ENCODE measurements at regions not wholly inside any gene's neighbourhood (a gene's known extent, or its start where the extent isn't known, plus 50 kb on each side); places are given as distances from the start of the nearest gene placed in this dataset.
"Not testable (repeated sequence)": the region's sequence is repeated elsewhere in the genome, so short reads cannot be mapped to it uniquely, and the experiment has no call there.

- CTCF ChIA-PET: no interaction called here
- no peaks in the 10 kb centered on the region for H3K9me3 ChIP-seq
- no peaks in the 10 kb centered on the region for H3F3A ChIP-seq (replicated peaks; ENCODE audit: insufficient read depth)
- 7% methylated on average over 3 of the region's 3 CpGs for WGBS (ENCODE audit: low lambda C conversion rate)
- no peak overlapping the region for H3K9ac ChIP-seq
- POLR2A ChIA-PET: no interaction called here
- no peak overlapping the region for H3K4me3 ChIP-seq (ENCODE audit: low read depth in 2 of 2, low read length in 1 of 2)
- H2AFZ ChIP-seq (ENCODE audit: low read depth): no peak overlapping the region
- H3K4me1 ChIP-seq (ENCODE audit: control insufficient read depth in 1 of 2, insufficient read depth in 2 of 2, low read depth in 1 of 2, low read length in 1 of 2): no peaks in the 10 kb centered on the region
- DNase-seq: no peak
- H3K27me3 ChIP-seq (ENCODE audit: insufficient read depth): no peaks in the 10 kb centered on the region
- H3K4me2 ChIP-seq: no peak overlapping the region
- no peaks in the 10 kb centered on the region for H3K36me3 ChIP-seq (replicated peaks in 1 of 2; ENCODE audit: control insufficient read depth in 1 of 2, insufficient read depth in 2 of 2, low read length in 1 of 2)
- H3K9me2 ChIP-seq: no peaks in the 10 kb centered on the region
- no peak overlapping the region for H3K27ac ChIP-seq (ENCODE audit: low read depth in 2 of 2, low read length in 1 of 2)
- H4K20me1 ChIP-seq (ENCODE audit: insufficient read depth): no peaks in the 10 kb centered on the region
- no peaks in the 10 kb centered on the region for H3K79me2 ChIP-seq (ENCODE audit: insufficient read depth)
- TF ChIP-seq GABPA (IDR thresholded peaks at IDR 0.05; ENCODE audit: low read depth): no peak
- no peak for TF ChIP-seq MXI1 (IDR thresholded peaks at IDR 0.05; ENCODE audit: low read depth, low read length)
- TF ChIP-seq YY1 (IDR thresholded peaks at IDR 0.05; ENCODE audit: low read depth): no peak
- TF ChIP-seq GATA2 (CRISPR knock-in tag; IDR thresholded peaks at IDR 0.05): no peak
- no peak for TF ChIP-seq FOSL2 (IDR thresholded peaks at IDR 0.05; ENCODE audit: borderline replicate concordance, low read depth)
- TF ChIP-seq, protein P1, sequence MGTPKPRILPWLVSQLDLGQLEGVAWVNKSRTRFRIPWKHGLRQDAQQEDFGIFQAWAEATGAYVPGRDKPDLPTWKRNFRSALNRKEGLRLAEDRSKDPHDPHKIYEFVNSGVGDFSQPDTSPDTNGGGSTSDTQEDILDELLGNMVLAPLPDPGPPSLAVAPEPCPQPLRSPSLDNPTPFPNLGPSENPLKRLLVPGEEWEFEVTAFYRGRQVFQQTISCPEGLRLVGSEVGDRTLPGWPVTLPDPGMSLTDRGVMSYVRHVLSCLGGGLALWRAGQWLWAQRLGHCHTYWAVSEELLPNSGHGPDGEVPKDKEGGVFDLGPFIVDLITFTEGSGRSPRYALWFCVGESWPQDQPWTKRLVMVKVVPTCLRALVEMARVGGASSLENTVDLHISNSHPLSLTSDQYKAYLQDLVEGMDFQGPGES (IDR thresholded peaks at IDR 0.05; ENCODE audit: low read depth, low read length): no peak
- TF ChIP-seq, protein P2, sequence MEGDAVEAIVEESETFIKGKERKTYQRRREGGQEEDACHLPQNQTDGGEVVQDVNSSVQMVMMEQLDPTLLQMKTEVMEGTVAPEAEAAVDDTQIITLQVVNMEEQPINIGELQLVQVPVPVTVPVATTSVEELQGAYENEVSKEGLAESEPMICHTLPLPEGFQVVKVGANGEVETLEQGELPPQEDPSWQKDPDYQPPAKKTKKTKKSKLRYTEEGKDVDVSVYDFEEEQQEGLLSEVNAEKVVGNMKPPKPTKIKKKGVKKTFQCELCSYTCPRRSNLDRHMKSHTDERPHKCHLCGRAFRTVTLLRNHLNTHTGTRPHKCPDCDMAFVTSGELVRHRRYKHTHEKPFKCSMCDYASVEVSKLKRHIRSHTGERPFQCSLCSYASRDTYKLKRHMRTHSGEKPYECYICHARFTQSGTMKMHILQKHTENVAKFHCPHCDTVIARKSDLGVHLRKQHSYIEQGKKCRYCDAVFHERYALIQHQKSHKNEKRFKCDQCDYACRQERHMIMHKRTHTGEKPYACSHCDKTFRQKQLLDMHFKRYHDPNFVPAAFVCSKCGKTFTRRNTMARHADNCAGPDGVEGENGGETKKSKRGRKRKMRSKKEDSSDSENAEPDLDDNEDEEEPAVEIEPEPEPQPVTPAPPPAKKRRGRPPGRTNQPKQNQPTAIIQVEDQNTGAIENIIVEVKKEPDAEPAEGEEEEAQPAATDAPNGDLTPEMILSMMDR (IDR thresholded peaks at IDR 0.05): no peak
- TF ChIP-seq NRF1 (IDR thresholded peaks at IDR 0.05; ENCODE audit: low read depth, low read length): no peak
- no peak for TF ChIP-seq RCOR1 (IDR thresholded peaks at IDR 0.05; ENCODE audit: low read length)
- no peak for TF ChIP-seq ZBTB33 (IDR thresholded peaks at IDR 0.05; ENCODE audit: borderline replicate concordance, low read depth)
- TF ChIP-seq, protein P3, sequence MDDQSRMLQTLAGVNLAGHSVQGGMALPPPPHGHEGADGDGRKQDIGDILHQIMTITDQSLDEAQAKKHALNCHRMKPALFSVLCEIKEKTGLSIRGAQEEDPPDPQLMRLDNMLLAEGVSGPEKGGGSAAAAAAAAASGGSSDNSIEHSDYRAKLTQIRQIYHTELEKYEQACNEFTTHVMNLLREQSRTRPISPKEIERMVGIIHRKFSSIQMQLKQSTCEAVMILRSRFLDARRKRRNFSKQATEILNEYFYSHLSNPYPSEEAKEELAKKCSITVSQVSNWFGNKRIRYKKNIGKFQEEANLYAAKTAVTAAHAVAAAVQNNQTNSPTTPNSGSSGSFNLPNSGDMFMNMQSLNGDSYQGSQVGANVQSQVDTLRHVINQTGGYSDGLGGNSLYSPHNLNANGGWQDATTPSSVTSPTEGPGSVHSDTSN (IDR thresholded peaks at IDR 0.05): no peak
- TF ChIP-seq EP300 (IDR thresholded peaks at IDR 0.05; ENCODE audit: borderline replicate concordance in 1 of 2, low read depth in 1 of 2, low read length in 1 of 2): no peak
- no peak for TF ChIP-seq USF1 (IDR thresholded peaks at IDR 0.05; ENCODE audit: borderline replicate concordance, low read depth)
- TF ChIP-seq SIN3A (IDR thresholded peaks at IDR 0.05; ENCODE audit: borderline replicate concordance, low read depth, low read length): no peak
- no peak for TF ChIP-seq JUND (IDR thresholded peaks at IDR 0.05)
- no peak for TF ChIP-seq FOXJ3 (CRISPR knock-in tag; IDR thresholded peaks at IDR 0.05)
- no peak for TF ChIP-seq NFIC (IDR thresholded peaks at IDR 0.05; ENCODE audit: borderline replicate concordance)
Measured at GRCh38 chr16:13483121-13483520, 436.8 kb upstream of the ERCC4 start.

DNA sequence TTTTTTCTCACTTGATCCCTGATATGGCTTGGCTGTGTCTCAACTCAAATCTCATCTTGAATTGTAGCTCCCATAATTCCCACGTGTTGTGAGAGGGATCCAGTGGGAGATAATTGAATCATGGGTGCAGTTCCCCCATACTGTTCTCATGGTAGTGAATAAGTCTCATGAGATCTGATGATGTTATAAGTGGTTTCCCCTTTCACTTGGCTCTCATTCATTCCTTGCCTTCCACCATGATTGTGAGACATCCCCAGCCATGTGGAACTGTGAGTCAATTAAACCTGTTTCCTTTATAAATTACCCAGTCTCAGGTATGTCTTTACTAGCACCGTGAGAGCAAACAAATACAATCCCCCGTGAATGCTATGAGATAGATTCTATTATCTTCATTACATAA lies 430.5 kb upstream of the ERCC4 start:
- H3K9me2 ChIP-seq; H3K79me2 ChIP-seq (ENCODE audit: insufficient read depth); H3K4me3 ChIP-seq (ENCODE audit: low read depth in 2 of 2, low read length in 1 of 2); H3K4me2 ChIP-seq; H2AFZ ChIP-seq (ENCODE audit: low read depth); H3K4me1 ChIP-seq (ENCODE audit: control insufficient read depth in 1 of 2, insufficient read depth in 2 of 2, low read depth in 1 of 2, low read length in 1 of 2); DNase-seq; H4K20me1 ChIP-seq (ENCODE audit: insufficient read depth); H3K9ac ChIP-seq; CTCF ChIA-PET; H3K36me3 ChIP-seq (replicated peaks in 1 of 2; ENCODE audit: control insufficient read depth in 1 of 2, insufficient read depth in 2 of 2, low read length in 1 of 2); H3F3A ChIP-seq (replicated peaks; ENCODE audit: insufficient read depth); H3K27me3 ChIP-seq (ENCODE audit: insufficient read depth); POLR2A ChIA-PET; H3K27ac ChIP-seq (ENCODE audit: low read depth in 2 of 2, low read length in 1 of 2); H3K9me3 ChIP-seq: not testable (repeated sequence)
- 5% methylated on average over 3 of the region's 3 CpGs for WGBS (ENCODE audit: low lambda C conversion rate)

Data from SK-N-SH (cell line).